Cerebellar cortex (tissue), 1 donor: ENCODE measurements at regions not wholly inside any gene's neighbourhood (a gene's known extent, or its start where the extent isn't known, plus 50 kb on each side); places are given as distances from the start of the nearest gene placed in this dataset.
A peak's percentile ranks its signal among the peaks of the same experiment; 100 is the strongest.
"Not testable (repeated sequence)": the region's sequence is repeated elsewhere in the genome, so short reads cannot be mapped to it uniquely, and the experiment has no call there.

Experiments
- DNase-seq: peaks from one replicate; pipeline ENCODE4 v3.0.0-alpha.2; 2015; ENCODE audit warnings: low spot score

- DNase-seq = no peak
These were observed 97.5 kb downstream of the DLL1 start for GRCh38 chr6:170193326-170193821.

- no peak for DNase-seq
These were observed 98.0 kb downstream of the DLL1 start for GRCh38 chr6:170192905-170193304.

DNA sequence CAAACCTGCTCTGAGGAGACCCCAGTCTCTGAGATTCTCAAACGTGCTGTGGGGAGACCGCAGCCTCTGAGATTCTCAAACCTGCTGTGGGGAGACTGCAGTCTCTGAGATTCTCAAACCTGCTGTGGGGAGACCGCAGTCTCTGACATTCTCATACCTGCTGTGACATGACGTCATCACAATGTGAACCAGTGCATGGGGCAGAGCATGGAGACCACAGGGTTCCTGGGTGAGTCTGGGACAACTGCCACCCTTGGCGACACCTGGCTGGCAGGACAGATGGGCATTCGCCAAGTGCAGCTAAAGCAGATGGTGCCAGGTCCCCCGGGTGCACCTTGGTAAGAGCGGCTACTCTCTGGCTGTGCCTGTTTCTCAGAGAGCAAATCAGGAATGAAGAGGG lies 98.8 kb downstream of the DLL1 start:
- not testable (repeated sequence) for DNase-seq

DNA sequence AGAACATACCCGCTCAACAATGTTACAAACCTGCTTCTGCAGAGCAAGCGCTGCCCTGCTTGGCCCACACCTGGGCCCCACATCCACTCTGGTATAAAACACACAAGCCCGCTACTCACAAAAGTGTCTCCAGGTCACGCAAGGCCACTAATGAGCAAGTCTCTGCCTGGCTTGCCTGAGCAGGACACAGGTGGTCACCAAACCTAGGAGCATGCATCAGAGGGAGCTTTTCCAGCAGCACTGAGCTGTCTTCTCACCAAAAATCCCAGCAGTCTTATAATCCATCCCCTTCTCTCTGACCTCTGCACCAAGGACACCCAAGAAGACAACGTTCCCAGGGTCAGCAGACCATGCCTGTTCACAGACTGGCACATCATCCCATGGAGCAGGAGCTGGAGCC lies 100.8 kb downstream of the DLL1 start:
- DNase-seq = no peak

DNA sequence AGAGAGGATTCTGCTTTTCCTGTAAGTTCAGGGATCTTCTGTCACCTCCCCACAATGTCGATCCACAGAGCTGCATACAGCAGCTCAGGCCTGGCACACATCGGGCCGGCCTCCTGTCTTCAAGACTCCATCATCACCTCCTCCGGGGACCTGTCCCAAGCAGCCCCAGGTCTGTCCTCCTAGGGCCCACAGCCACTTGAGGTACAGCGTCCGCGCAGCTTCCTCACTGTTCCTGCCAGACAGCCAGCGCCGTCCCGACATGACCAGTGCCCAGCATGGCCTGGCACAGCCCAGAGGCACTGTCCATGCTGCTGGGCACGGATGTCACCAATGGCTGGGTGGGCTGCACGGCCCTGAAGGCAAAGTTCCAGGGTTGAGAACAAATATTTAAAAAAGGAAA lies 101.6 kb downstream of the DLL1 start:
- no peak for DNase-seq

DNA sequence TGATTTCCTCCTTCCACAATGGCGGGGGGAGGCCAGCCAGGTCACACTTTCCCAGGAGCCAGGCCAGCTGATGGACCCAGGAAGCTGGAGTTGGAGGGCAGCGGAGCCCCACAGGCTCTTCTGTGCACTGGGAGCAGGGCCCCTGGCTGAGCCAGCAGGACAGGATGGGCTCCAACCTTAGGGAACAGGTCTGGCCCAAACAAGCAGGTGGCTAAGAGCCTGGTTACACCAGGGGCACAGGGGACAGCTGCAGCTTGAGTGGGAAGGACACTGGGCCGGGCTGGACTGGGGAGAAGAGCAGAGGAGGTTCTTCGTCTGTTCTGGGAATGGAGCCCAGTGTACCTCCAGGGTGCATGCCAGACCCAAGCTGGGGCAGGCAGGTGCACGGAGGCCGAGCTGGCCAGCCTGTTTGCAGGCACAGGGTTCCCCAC lies 102.3 kb downstream of the DLL1 start:
- peak; percentile 93 for DNase-seq

DNA sequence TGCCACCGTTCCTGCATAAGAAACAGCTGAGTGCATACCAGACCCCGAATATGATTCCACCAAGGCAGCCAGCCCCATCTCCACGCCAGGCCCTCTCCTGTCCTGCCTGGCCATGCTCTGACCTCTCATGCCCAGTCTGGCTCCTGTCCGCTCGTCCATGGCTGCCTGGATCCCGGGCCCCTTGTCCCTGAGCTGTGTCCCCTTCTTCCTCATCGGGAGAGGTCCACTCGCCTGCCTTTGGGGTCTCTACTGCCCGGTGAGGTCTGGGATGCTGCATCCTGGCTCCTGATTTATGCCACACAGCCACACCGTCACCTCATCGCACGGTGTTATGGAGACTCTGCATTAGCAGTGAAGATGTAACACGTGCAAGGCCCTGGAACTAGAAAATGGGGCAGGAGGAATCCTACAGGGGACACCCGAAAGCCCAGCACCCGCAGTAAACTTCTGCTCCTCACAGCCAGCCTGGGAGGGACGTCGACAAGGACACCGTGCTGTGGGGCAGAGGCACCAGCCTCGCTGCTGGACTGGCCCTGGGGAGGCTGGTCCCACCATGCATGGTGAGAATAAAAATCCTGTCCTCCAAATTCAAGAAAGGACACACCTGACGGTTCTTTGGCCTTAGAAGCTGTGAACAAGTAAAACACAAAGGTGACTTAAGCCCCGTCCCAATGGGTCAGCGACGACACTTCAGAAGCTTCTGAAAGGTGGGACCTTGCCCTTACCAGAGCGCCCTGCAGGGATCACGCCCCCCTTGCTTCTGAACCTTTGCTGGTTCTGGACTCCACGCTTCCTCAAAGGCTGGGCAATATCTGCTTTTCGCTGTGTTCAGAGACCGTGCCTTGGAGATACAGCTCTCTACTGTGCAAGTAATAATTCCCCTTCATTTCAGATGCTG lies 103.0 kb downstream of the DLL1 start:
- DNase-seq = no peak

- DNase-seq = no peak
These were observed 103.8 kb downstream of the DLL1 start for GRCh38 chr6:170186941-170187668.

GRCh38 chr6:170186006-170186935 lies 104.6 kb downstream of the DLL1 start:
- no peak for DNase-seq

DNA sequence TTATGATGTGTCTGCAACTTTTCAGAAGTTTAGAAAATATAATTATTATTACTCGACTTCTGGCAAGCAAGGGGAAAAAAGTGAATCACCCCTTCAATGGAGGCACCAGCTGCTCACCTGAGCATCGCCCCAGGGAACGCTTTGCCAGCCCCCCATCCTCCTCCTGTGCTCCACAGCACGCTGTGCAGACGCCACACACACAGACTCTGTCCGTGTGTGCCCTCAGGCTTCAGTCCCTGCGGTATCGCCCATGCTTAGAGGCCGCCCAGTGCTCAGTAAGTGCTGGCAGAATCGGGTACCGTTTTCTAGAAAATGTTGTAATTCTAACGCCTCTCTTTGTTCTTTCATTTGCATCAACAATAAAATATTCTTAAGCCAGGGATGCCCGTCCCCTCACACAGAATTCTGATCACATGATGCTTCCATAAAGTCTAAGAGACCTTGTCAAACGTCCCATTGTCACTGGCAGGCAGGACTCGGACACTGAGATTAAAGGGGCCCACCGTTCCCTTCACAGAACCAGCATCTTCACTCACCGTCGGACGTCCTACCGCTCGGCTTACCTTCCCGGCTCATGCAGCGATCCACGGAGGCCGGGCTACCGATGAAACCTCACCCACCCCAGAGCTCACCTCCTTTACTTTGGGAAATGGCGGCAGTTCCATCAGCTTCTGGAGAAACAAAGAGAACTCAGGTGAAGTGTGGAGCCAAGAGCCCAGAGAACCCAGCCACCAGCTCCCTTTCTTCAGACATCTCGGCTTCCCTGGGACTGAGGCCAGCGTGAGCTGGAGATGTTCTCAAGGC lies 105.5 kb downstream of the DLL1 start:
- DNase-seq = no peak

- DNase-seq = no peak
These were observed 106.6 kb downstream of the DLL1 start for GRCh38 chr6:170184316-170184715.

DNA sequence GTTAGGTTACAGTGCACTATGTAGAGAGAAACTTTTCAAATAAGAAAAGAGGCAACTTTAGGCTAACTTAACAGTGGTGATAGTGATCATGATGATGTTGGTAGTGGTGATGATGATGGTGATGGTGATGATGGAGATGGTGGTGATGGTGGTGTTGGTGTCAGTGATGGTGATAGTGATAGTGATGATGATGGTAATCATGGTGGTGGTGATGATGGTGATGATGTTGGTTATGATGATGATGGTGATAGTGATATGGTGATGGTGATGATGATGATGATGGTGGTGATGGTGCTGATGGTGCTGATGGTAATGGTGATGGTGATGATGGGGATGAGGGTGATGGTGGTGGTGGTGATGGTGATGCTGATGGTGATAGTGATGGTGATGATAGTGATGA lies 107.4 kb downstream of the DLL1 start:
- no peak for DNase-seq

GRCh38 chr6:170182781-170183120 lies 108.1 kb downstream of the DLL1 start:
- DNase-seq = no peak

DNA sequence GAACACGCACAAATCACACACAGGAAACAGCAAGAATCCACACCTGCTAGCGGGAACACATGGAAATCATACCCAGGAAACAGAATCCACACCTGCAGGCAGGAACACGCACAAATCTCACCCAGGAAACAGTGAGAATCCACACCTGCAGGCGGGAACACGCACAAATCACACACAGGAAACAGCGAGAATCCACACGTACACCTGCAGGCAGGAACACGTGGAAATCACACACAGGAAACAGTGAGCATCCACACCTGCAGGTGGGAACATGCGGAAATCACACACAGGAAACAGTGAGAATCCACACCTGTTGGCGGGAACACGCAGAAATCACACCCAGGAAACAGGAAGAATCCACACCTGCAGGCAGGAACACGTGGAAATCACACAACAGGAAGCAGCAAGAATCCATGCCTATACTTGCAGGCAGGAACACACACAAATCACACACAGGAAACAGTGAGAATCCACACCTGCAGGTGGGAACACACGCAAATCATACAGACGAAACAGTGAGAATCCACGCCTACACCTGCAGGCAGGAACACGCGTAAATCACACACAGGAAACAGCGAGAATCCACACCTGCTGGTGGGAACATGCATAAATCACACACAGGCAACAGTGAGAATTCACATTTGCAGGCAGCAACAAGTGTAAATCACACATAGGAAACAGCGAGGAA lies 108.6 kb downstream of the DLL1 start:
- DNase-seq = no peak

GRCh38 chr6:170181338-170181690 lies 109.6 kb downstream of the DLL1 start:
- no peak for DNase-seq

GRCh38 chr6:170180671-170181337 lies 110.1 kb downstream of the DLL1 start:
- DNase-seq = no peak

DNA sequence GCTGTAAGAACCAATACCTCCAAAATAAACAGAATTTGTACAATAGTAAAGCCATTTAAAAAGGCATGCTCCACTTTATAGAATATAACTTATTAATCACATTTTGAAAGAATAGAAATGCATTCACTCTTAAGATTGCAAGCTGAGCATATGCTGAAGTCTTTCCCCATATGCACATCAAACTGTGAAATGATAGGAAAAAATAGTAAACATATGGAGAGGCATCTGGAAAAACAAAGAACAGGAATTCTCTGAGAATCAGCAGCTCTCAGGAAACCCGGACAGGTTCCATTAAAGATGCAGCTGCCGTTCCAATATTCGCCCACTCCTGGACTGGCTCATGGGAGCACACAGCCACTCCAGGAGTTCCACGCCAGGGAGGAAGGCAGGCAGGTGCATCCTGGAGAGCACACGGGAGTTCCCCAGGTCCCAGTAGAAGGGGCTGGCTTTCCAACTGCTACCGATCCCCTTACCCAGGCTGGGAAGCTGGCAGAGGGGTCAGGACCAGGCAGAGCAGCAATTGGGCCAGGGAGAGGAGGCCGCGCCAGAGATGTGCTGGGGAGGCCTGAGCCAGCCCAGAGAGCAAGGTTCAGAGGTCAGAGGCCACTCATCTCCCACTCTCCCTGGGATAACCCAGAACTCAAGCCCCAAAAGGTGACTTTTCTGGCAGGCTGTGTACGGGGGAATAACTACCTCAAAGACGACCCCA lies 111.1 kb downstream of the DLL1 start:
- DNase-seq = no peak

- DNase-seq = no peak
These were observed 112.1 kb downstream of the DLL1 start for GRCh38 chr6:170178561-170179477.
